Type B pancreatic cell (in vitro differentiated cells): ENCODE measurements at regions not wholly inside any gene's neighbourhood (a gene's known extent, or its start where the extent isn't known, plus 50 kb on each side); places are given as distances from the start of the nearest gene placed in this dataset.
"Not testable (repeated sequence)": the region's sequence is repeated elsewhere in the genome, so short reads cannot be mapped to it uniquely, and the experiment has no call there.

Experiments
- DNase-seq: peaks from one replicate; pipeline ENCODE4 v3.0.0; 2021; ENCODE audit warnings: mixed read lengths; ENCODE audit not compliant: unreplicated experiment; ENCODE audit errors: extremely low spot score
- H3K27ac Mint-ChIP-seq: 2 replicates; pipeline ENCODE4 v1.8.0; 2021; ENCODE audit warnings: mild to moderate bottlenecking, mixed read lengths
- H3K27me3 Mint-ChIP-seq: 2 replicates; pipeline ENCODE4 v1.8.0; 2021; ENCODE audit warnings: mixed read lengths
- H3K36me3 Mint-ChIP-seq: 2 replicates; pipeline ENCODE4 v1.8.0; 2021; ENCODE audit warnings: mixed read lengths
- H3K4me1 Mint-ChIP-seq: one replicate; pipeline ENCODE4 v1.8.0; 2021; ENCODE audit warnings: mixed read lengths; ENCODE audit not compliant: unreplicated experiment
- H3K4me3 Mint-ChIP-seq: 2 replicates; pipeline ENCODE4 v1.8.0; 2021; ENCODE audit warnings: mild to moderate bottlenecking, mixed read lengths
- H3K9me3 Mint-ChIP-seq: 2 replicates; pipeline ENCODE4 v1.8.0; 2021; ENCODE audit warnings: mixed read lengths
- TF ChIP-seq, protein P1 (sequence below): fragments of 200-600 bp; sonication (generic); conservative IDR thresholded peaks from 2 replicates; pipeline ENCODE4 v1.5.0; 2021; ENCODE audit warnings: antibody characterized with exemption, mild to moderate bottlenecking

DNA sequence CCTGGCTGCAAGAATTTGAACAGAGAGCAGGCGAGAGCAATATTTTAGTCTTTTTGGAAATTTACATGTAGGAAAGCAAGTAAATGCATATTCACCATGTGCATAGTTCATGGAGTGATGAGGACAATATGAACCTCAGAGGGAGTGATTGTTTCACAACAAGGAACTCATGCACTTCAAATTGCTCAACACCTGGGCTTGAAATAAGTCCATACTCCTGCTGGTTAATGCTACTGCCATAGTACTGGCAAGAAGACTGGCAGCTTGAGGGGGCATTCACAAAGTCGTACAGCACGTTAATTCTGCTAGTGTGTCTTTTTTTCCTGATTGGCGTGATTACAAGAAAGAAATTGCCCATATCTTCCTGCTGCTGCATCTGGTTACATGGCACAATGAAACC lies 267.6 kb downstream of the PCDH17 start:
- DNase-seq: no peak
- Mint-ChIP-seq H3K27ac (no peak overlapping the region), H3K36me3 (no peaks in the 10 kb centered on the region), H3K27me3 (no peaks in the 10 kb centered on the region), H3K9me3 (peaks cover 4% of the 10 kb centered on the region), H3K4me1 (no peaks in the 10 kb centered on the region), H3K4me3 (no peak overlapping the region)
- TF ChIP-seq, protein P1, sequence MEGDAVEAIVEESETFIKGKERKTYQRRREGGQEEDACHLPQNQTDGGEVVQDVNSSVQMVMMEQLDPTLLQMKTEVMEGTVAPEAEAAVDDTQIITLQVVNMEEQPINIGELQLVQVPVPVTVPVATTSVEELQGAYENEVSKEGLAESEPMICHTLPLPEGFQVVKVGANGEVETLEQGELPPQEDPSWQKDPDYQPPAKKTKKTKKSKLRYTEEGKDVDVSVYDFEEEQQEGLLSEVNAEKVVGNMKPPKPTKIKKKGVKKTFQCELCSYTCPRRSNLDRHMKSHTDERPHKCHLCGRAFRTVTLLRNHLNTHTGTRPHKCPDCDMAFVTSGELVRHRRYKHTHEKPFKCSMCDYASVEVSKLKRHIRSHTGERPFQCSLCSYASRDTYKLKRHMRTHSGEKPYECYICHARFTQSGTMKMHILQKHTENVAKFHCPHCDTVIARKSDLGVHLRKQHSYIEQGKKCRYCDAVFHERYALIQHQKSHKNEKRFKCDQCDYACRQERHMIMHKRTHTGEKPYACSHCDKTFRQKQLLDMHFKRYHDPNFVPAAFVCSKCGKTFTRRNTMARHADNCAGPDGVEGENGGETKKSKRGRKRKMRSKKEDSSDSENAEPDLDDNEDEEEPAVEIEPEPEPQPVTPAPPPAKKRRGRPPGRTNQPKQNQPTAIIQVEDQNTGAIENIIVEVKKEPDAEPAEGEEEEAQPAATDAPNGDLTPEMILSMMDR: no peak

DNA sequence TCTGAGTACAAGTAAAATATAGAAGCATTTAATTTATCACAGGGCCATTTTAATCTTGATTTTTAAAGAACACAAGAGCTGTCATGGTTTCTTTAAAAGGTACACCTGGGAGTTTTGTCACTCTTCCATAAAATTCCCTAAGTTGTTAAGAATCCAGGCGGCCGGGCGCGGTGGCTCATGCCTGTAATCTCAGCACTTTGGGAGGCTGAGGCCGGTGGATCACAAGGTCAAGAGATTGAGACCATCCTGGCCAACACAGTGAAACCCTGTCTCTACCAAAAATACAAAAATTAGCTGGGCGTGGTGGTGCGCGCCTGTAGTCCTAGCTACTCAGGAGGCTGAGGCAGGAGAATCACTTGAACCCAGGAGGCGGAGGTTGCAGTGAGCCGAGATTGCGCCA lies 278.3 kb downstream of the PCDH17 start:
- H3K36me3 Mint-ChIP-seq, H3K9me3 Mint-ChIP-seq, H3K27me3 Mint-ChIP-seq, DNase-seq, H3K27ac Mint-ChIP-seq, H3K4me1 Mint-ChIP-seq, H3K4me3 Mint-ChIP-seq: not testable (repeated sequence)

DNA sequence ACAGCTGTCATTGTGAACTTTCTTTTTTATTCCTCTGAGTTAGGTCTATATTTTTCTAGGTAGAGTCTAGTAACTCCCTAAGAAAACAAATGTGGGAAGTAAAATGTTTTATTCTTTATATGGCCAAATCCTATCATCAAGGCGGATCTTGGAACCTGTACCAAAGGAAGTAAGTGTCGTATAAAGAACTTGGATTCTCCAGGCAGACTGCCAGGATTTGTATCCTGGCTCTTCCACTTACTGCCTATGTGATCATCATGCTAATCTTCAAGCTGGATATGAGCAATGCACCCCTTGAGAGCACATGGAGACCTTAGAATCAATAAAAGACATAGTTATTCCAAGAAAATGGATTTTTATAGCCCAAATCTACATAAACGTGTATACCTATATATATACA lies 286.5 kb downstream of the PCDH17 start:
- no peaks in the 10 kb centered on the region for H3K36me3 Mint-ChIP-seq
- no peaks in the 10 kb centered on the region for H3K27me3 Mint-ChIP-seq
- DNase-seq: no peak
- H3K27ac Mint-ChIP-seq: no peak overlapping the region
- no peaks in the 10 kb centered on the region for H3K4me1 Mint-ChIP-seq
- TF ChIP-seq, protein P1: no peak
- no peaks in the 10 kb centered on the region for H3K9me3 Mint-ChIP-seq
- no peak overlapping the region for H3K4me3 Mint-ChIP-seq

DNA sequence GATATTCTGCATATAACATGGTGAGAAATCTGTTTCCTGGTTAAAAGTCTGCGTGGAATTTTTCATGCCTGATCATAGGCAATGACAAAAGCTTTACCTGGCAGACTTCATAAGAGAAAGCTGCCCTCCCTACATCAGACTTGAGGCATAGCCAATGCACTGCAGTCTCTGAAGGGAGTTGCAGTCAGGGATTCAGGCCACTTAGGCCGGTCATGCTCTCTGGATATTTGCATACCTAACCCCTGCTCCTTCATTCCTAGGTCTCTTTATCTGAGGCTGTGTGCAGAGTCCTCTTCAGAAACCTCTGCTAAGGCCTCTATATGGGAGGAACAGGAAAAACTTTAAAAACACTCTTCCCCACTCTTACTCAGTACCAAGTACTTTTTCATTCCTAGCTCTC lies 287.4 kb downstream of the PCDH17 start:
- Mint-ChIP-seq H3K4me3 (no peak overlapping the region), H3K27ac (no peak overlapping the region)

DNA sequence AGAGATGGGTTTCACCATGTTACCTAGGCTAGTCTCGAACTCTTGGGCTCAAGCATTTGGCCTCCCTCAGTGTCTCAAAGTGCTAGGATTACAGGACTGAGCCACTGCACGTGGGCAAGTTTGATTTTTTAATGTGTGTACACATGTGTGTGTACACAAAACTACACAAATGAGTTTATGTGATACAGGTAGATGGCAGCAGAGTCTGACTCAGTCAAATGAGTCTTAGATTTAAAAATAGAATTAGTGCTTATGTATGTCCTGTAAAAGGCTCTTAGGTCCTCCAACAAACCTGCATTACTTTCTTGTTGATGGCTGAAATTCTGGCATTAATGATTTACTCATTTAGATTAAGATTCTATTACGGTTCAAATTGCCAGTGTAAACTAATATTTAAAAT lies 293.7 kb downstream of the PCDH17 start:
- no peaks in the 10 kb centered on the region for H3K36me3 Mint-ChIP-seq
- H3K27ac Mint-ChIP-seq: no peak overlapping the region
- H3K4me1 Mint-ChIP-seq: no peaks in the 10 kb centered on the region
- no peaks in the 10 kb centered on the region for H3K9me3 Mint-ChIP-seq
- no peak overlapping the region for H3K4me3 Mint-ChIP-seq
- TF ChIP-seq, protein P1: peak; percentile 38
- DNase-seq: no peak
- H3K27me3 Mint-ChIP-seq: no peaks in the 10 kb centered on the region

More for the DNA sequence above, 287.4 kb downstream of the PCDH17 start:
- TF ChIP-seq, protein P1: no peak
- Mint-ChIP-seq H3K9me3 (no peaks in the 10 kb centered on the region), H3K4me1 (no peaks in the 10 kb centered on the region), H3K36me3 (no peaks in the 10 kb centered on the region), H3K27me3 (no peaks in the 10 kb centered on the region)
- no peak for DNase-seq

DNA sequence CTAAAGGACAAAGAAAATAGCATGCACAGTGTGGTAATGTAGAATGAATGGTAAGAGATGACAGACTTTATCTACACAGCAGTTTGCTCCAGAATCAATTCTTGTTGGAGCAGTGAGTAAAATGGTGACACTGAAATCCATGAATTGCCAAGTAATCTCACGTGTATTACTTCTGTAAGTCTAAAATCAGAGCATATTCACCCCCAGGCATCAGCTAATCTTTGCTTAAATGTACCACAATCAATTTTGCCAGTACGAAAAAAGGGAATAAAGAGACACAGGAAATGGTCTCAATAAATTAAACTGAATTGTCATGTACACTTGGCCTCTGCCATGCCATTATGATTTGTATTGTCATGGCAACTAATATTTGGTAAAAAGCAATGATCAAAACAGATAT lies 294.2 kb downstream of the PCDH17 start:
- no peak overlapping the region for H3K4me3 Mint-ChIP-seq
- no peaks in the 10 kb centered on the region for H3K27me3 Mint-ChIP-seq
- H3K36me3 Mint-ChIP-seq: no peaks in the 10 kb centered on the region
- H3K4me1 Mint-ChIP-seq: no peaks in the 10 kb centered on the region
- no peak overlapping the region for H3K27ac Mint-ChIP-seq
- H3K9me3 Mint-ChIP-seq: no peaks in the 10 kb centered on the region
- TF ChIP-seq, protein P1: no peak
- DNase-seq: no peak
